Esophagus mucosa (tissue), 1 donor: ENCODE measurements at regions not wholly inside any gene's neighbourhood (a gene's known extent, or its start where the extent isn't known, plus 50 kb on each side); places are given as distances from the start of the nearest gene placed in this dataset.
"Not testable (repeated sequence)": the region's sequence is repeated elsewhere in the genome, so short reads cannot be mapped to it uniquely, and the experiment has no call there.

Source experiments
- ATAC-seq: fragments of 200-7000 bp; cut with Tn5 transposase; one replicate; pipeline ENCODE4 v1.9.1; 2020
- donor health status: DM: yes; HTN: yes; CAD: no.

DNA sequence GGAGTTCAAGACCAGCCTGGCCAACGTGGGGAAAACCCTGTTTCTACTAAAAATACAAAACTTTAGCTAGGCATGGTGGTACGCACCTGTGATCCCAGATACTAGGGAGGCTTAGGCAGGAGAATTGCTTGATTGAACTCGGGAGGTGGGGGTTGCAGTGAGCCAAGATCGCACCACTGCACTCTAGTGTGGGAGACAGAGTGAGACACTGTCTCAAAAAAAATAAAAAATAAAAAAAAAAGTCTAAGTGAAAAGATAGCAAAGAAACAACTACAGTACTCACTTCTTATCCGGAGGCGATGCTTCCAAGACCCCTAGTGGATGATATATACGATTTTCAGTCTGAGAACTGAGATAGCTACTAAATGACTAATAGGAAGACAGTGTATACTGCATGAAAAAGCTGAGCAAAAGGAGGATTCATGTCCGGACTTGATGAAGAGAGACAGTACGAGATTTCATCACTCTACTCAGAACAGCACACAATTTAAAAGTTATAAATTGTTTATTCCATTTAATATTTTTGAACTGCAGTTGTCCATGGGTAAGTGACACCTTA is 138.7 kb upstream of the GOLGA6L6 start:
- ATAC-seq, result not testable (repeated sequence)

DNA sequence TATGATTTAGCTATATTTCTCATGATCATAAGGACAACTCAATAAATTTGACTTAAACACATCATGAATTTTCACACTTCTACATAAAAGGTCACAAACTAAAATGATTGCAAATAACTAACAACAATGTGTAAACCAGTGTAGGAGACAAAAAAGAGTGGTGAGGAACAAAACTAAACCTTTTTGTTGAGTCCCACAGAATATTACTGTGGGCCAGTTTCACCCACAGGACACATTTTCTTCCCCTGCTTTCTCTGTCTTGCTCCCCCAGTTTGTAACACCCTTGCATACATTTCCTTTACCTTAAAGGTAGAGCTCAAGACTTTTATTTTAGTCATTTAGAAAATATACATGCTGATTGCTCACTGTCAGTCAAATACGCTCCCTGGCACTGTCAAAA is 130.9 kb upstream of the GOLGA6L6 start:
- no peak for ATAC-seq

DNA sequence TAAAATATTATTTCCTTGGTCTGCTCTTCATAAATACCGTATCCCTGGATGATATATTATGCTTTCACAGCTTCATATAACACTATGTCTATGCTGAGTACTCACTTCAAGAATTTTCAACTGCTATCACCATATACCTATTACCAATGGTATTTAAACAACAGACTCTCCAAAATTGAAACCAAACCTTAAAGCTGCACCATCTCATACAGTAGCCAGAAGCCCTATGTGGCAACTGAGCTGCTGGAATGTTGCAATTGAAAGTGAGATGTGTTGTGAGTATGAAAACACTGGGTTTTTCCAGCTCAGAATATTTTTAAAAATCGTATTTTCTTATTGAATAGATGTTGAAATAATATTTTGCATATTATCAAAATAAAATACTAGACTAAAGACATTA is 130.1 kb upstream of the GOLGA6L6 start:
- no peak for ATAC-seq

DNA sequence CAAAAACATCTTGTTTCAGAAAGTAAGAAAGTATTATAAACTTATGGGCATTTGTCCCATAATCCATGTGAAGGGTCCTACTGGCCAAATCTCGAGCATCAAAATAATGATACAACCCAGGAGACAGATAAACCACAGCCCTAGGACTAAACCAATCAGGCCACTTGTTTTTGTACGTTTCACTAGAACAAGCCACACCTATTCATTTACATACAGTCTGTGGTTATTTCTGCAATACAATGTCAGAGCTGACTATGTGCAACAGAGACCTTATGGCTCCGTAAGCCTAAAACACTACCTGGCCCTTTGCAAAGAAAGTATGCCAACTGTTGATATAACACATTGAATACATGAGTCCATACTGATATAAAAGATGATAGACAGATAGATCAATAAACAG is 124.8 kb upstream of the GOLGA6L6 start:
- not testable (repeated sequence) for ATAC-seq

DNA sequence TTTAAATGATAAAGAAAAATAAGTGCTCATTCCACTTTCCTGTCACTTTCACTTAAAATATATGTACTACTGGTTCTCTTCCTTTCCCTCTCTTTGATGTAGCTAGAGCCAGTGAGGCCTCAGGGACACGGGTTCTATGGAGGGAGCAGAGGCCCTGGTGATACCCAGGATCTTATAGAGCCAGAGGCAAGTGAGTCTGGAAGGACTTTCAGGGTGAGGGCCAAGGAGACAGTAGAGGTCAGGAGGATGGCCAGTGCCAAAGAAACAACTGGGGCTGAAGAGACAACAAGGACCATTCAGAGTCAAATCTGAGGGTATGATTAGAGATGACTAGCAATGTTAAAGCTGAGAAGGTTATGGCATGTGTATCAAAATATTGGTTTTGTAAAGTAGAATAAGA is 124.1 kb upstream of the GOLGA6L6 start:
- ATAC-seq, result no peak

DNA sequence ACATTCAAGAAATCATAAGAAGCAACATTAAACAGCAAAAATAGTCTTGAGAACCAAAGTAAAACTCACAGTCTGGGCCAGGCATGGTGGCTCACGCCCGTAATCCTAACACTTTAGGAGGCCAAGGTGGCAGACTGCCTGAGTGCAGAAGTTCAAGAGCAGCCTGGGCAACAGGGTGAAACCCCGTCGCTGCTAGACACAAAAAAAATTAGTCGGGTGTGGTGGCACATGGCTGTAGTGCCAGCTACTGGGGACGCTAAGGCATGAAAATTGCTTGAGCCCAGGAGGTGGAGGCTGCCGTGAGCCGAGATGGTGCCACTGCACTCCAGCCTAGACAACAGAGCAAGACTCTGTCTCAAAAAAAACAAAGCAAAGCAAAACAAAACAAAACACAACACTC is 117.7 kb upstream of the GOLGA6L6 start:
- ATAC-seq, result no peak

DNA sequence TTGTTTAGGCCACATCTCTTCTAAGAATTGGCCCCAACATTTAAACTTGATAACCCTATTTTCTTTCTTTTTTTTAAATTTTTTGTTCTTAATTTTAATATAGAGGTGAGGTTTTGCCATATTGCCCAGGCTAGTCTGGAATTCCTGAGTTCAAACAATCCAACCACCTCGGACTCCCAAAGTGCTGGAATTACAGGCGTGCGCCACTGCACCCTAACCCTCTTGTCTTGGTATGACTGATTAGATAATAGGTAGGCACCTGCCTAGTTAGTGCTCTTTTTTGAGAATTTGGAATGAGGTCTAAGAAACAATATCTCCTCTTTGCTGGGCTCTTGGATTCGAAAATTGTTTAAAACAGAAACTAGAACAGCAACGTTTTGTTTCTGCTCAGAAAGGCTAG is 116.4 kb upstream of the GOLGA6L6 start:
- ATAC-seq, result no peak

GRCh38 chr15:20657084-20657483 is 115.5 kb upstream of the GOLGA6L6 start:
- no peak for ATAC-seq

DNA sequence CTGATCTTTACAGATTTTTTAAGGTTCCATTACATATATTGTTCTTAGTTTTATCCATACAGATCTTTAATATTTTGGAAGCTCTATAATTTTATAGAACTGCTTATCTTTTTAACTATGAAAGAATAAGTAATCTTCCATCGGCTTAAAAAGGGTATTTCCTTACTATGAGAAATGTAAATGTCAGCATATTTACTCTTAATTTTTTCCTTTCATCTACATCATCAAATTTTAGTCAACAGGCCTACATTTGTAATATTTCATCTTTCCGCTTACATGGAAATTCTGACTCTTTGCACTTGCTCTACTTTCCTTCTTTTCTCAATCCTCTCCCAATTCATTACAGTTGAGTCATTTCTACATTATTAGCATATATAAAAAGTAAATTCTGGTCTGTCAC is 111.3 kb upstream of the GOLGA6L6 start:
- ATAC-seq, result no peak

DNA sequence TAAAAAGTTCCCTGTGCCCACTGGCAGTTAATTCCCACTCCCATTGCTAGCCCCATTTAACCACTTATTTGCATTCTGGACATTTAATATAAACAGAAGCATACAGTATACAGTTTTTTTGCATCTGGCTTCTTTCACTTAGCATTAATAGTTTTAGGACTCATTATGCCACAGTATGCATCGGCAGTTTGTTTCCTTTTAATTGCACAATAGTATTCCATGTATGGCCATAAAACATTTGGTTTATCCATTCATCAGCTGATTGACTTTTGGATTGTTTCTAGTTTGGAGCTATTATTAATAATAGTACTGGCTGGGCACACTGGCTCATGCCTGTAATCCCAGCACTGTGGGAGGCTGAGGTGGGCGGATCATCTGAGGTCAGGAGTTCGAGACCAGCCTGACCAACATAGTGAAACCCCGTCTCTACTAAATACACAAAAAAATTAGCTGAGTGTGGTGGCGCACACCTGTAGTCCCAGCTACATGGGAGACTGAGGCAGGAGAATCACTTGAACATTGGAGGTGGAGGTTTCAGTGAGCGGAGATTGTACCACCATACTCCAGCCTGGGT is 106.9 kb upstream of the GOLGA6L6 start:
- ATAC-seq, result not testable (repeated sequence)

DNA sequence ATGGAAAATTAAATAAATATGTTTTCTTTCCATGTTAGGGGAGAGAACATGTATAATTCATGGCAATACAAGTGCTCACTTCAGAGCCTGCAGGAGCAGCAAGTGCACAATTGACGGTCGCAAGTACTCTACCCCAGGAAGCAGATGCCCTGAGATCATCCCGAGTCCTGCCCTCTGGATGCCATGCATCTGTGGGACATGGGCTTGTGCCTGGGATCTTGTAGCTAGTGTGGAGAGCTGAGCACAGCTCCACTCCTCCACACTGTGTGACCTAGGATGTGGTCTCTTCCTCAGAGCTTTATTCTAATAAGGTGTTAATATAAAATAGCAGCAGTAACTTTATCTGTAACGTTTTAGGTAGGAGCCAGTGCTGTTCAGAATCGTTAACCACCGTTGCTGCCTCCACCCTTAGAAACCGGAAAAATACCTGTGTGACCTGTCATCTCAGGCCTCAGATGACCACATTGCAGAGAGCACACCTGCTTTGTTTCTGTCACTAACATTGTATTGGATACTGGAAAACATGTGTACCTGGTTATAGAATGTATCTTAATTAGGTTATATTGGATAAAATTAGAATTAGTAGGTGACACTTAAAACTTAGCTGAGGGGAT is 105.0 kb upstream of the GOLGA6L6 start:
- ATAC-seq, result peak; percentile 29

- peak; percentile 30 for ATAC-seq
Measured at GRCh38 chr15:20645956-20646355, 104.4 kb upstream of the GOLGA6L6 start.

DNA sequence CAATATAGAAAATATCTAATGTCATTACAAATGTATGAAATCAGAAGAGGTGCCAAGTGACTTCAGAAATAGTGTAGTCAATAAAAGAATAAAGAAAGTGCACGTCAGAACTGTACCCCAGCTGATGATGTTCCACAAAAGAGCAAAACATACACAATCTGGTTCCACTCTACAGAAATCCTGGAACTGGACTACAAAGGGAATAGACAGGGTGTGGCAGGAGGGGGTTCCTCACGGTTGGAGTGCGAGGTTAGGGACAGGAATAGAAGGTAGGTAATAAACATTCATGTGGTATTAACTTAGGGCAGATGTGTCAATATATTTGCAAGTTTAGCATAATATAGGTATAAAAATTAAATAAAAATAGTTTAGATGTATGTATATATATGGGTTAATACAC is 103.3 kb upstream of the GOLGA6L6 start:
- no peak for ATAC-seq

DNA sequence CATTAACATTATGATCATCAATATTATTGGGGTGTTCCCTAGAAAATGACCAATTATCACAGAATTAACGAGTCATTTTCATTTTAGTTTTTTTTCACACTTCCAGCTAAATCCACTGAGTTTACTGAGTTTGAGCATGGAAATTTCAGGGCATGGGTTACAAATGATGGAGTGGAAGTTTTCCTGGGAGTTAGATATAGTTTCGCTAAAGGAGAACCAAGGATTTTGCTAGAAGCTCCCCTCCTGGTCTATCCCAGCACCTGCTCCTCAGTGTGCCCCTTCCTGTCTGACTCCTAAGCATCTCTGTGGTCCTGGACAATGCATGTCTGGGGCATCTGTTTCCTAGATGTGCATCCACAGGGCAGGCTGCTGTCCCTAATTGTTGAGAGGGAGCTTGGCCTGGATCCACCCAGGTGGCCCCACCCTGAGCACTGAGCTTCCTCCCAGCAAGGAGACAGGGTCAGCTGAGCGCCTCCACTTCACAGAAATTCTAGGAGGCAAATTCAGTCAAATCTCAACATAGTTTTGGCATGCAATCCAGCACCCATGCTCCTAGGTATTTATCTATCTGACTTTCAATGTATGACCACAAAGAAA is 102.3 kb upstream of the GOLGA6L6 start:
- ATAC-seq, result peak; percentile 45

- ATAC-seq, result no peak
Measured at GRCh38 chr15:20643024-20643770, 101.6 kb upstream of the GOLGA6L6 start.

GRCh38 chr15:20642054-20642767 is 100.6 kb upstream of the GOLGA6L6 start:
- no peak for ATAC-seq

GRCh38 chr15:20640427-20640826 is 98.8 kb upstream of the GOLGA6L6 start:
- not testable (repeated sequence) for ATAC-seq

GRCh38 chr15:20639224-20639623 is 97.6 kb upstream of the GOLGA6L6 start:
- not testable (repeated sequence) for ATAC-seq

DNA sequence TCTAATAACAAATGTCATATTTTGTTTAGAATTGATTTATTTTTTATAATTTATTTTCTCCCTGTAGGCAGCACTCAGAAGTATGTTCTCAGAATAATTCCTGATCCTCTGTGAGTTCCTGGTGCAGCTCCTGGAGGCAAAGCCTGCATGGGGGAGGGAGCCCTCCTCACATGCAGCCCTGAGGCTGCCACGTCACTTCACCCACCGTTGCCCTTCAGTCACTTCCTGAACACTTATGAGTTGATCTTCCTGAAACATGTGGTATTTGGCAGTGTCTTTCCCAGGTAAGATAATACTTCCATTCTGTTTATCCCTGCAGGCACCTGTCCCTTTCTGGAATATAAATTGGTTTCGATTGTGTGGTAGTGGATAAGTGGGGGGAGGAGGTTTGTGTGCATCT is 95.9 kb upstream of the GOLGA6L6 start:
- not testable (repeated sequence) for ATAC-seq

GRCh38 chr15:20629526-20629925 is 87.9 kb upstream of the GOLGA6L6 start:
- ATAC-seq, result not testable (repeated sequence)

GRCh38 chr15:20628538-20628937 is 86.9 kb upstream of the GOLGA6L6 start:
- not testable (repeated sequence) for ATAC-seq

- not testable (repeated sequence) for ATAC-seq
Measured at GRCh38 chr15:20625469-20625868, 83.9 kb upstream of the GOLGA6L6 start.

GRCh38 chr15:20624085-20624484 is 82.5 kb upstream of the GOLGA6L6 start:
- not testable (repeated sequence) for ATAC-seq
